Transverse colon (tissue), 4 donors: ENCODE measurements at regions not wholly inside any gene's neighbourhood (a gene's known extent, or its start where the extent isn't known, plus 50 kb on each side); places are given as distances from the start of the nearest gene placed in this dataset.

ENCODE experiments used
- DNase-seq: peaks from one replicate; pipeline ENCODE4 v3.0.0-alpha.2; 2019
- H3K27ac ChIP-seq, 4 donors: fragments of 200-600 bp; sonication (generic); 2 replicates each; pipeline ENCODE4 v1.5.1; 2016 to 2018; ENCODE audit warnings: inconsistent platforms in 4 of 4
- H3K27me3 ChIP-seq: fragments of 200-600 bp; sonication (generic); 2 replicates; pipeline ENCODE4 v1.5.1; 2017; ENCODE audit warnings: inconsistent platforms
- H3K36me3 ChIP-seq, 4 donors: fragments of 200-600 bp; sonication (generic); 2 replicates each; pipeline ENCODE4 v1.5.1; 2017 to 2019; ENCODE audit warnings: inconsistent platforms in 4 of 4
- H3K4me1 ChIP-seq, 4 donors: fragments of 200-600 bp; sonication (generic); 2 replicates each; pipeline ENCODE4 v1.5.1; 2017 to 2020; ENCODE audit warnings: inconsistent platforms in 4 of 4
- H3K4me3 ChIP-seq, 4 donors: fragments of 200-600 bp; sonication (generic); 1 replicate in 1 of 4; 2 replicates in 3 of 4; pipeline versions ENCODE4 v1.5.1 to v1.6.1; 2017 to 2019; ENCODE audit warnings: inconsistent platforms in 4 of 4
- H3K9me3 ChIP-seq, 2 donors: fragments of 200-600 bp; sonication (generic); 2 replicates each; pipeline ENCODE4 v1.5.1; 2017 to 2019; ENCODE audit warnings: inconsistent platforms in 2 of 2
- EP300 ChIP-seq: sonication (generic); formaldehyde crosslinking; IDR thresholded peaks from one replicate; pipeline ENCODE4 v1.6.1; 2017; ENCODE audit warnings: antibody characterized with exemption, low read depth
- POLR2A ChIP-seq: fragments of 450-650 bp; IDR thresholded peaks from one replicate; pipeline ENCODE4 v1.6.1; 2016; ENCODE audit warnings: antibody characterized with exemption, mild to moderate bottlenecking, moderate library complexity
- POLR2AphosphoS5 ChIP-seq, 3 donors: sonication (generic); formaldehyde crosslinking; IDR thresholded peaks; one replicate each; pipeline ENCODE4 v1.6.1; 2016; ENCODE audit warnings: antibody characterized with exemption in 3 of 3
- WGBS, 2 donors: methylation state at CpG; one replicate each; pipeline ENCODE4 v1.1.5; 2018; ENCODE audit warnings: low coverage in 1 of 2; 5-methylcytosine and 5-hydroxymethylcytosine counted together
- in situ Hi-C, 4 donors: fragments of 200-750 bp; cut with MboI; loops; one replicate each; pipeline versions ENCODE4 v1.15.0 to v1.15.1; 2017; ENCODE audit warnings: low sequenced_read_pairs in 3 of 4, low pct_ligation_motif_present in 1 of 4, low pct_unique_long_range_greater_than_20kb in 1 of 4
- intact Hi-C: fragments of 100-400 bp; cut with DNase I; formaldehyde crosslinking; loops from one replicate; pipeline ENCODE4 v1.15.1; 2023; ENCODE audit warnings: low total_unique reads
- TF ChIP-seq, protein P1 (sequence below), 5 experiments: fragments of 200-600 bp in 3 of 5; fragments of 450-650 bp in 2 of 5; sonication (generic) in 3 of 5; IDR thresholded peaks; 1 replicate in 2 of 5; 2 replicates in 3 of 5; pipeline ENCODE4 v1.5.1; 2016 to 2017; ENCODE audit warnings: antibody characterized with exemption in 5 of 5, inconsistent platforms in 3 of 5, mild to moderate bottlenecking in 2 of 5, moderate library complexity in 1 of 5

DNA sequence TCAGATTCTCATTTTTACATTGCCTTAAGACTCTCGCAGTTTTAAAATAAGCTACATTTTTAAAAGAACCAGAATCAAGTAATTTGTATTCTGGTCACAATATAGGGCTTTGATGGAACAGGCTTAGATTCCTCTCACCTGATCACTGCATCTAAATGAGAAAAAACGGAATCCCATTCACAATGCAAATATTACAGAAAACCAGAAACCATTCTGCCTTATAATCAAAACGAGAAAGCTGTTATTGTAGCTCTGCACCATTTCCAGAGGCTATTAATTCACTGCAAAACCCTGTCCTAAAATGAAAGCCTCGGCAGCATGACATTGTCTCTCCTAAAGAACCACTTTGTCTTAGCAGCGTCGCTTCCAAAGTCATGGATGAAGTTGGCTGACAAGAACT lies 116.1 kb upstream of the ZNF366 start:
- WGBS, 2 donors: 80% methylated on average over 6 of the region's 6 CpGs; no CpG with 5 or more reads in 1 of the 2 donors
- DNase-seq: no peak
- no peak overlapping the region for H3K4me3 ChIP-seq
- H3K27me3 ChIP-seq: no peaks in the 10 kb centered on the region
- no peak for TF ChIP-seq EP300
- TF ChIP-seq, protein P1, sequence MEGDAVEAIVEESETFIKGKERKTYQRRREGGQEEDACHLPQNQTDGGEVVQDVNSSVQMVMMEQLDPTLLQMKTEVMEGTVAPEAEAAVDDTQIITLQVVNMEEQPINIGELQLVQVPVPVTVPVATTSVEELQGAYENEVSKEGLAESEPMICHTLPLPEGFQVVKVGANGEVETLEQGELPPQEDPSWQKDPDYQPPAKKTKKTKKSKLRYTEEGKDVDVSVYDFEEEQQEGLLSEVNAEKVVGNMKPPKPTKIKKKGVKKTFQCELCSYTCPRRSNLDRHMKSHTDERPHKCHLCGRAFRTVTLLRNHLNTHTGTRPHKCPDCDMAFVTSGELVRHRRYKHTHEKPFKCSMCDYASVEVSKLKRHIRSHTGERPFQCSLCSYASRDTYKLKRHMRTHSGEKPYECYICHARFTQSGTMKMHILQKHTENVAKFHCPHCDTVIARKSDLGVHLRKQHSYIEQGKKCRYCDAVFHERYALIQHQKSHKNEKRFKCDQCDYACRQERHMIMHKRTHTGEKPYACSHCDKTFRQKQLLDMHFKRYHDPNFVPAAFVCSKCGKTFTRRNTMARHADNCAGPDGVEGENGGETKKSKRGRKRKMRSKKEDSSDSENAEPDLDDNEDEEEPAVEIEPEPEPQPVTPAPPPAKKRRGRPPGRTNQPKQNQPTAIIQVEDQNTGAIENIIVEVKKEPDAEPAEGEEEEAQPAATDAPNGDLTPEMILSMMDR (IDR thresholded peaks at IDR 0.05): no peak
- no peak for TF ChIP-seq POLR2AphosphoS5 (IDR thresholded peaks at IDR 0.05)
- TF ChIP-seq POLR2A: no peak
- in situ Hi-C loops (loop anchor here in 2 of 4 donors (25.0 kb wide), 2 partner anchors 189 to 214 kb away; partner anchors contain the start of gene TNPO1 (in 1 of the 2)), intact Hi-C loops (no loop called here)
- peak overlapping the region in 1 of 4 donors; percentile 54 for H3K27ac ChIP-seq
- H3K36me3 ChIP-seq: no peaks in the 10 kb centered on the region
- H3K4me1 ChIP-seq: peaks cover 0 to 13% (median 0%) of the 10 kb centered on the region in 4 donors
- H3K9me3 ChIP-seq: no peaks in the 10 kb centered on the region

DNA sequence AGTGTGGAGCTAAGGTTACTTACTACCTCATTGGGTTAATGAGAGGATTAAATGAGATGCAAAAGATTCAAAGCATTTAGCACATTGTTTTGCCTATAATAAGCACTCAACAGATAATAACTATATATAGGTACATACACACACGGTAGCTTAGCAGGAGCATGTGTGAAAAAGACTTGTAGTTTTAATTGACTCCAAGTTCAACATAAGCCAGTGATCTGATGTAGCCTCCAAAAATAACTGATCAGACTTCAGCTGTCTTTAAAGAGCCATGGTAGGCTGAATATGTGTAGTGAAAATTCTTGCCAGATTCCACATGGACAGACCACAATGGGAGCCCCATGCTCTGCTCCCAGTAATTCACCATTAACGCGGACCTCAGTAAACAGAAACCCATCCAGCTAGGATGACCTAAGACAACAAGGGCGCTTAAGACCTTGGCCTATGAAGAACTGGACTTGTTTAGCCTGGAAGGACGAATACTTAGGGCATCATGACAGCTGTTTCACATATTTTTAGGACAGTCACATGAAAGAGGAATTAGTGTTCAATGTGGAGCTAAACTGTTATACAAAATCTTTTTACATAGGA lies 115.1 kb upstream of the ZNF366 start:
- no peak for DNase-seq
- Histone ChIP-seq H3K4me3 (no peak overlapping the region), H3K36me3 (no peaks in the 10 kb centered on the region), H3K4me1 (peaks cover 0 to 13% (median 0%) of the 10 kb centered on the region in 4 donors), H3K9me3 (no peaks in the 10 kb centered on the region), H3K27me3 (no peaks in the 10 kb centered on the region), H3K27ac (no peak overlapping the region)
- TF ChIP-seq POLR2A: no peak
- TF ChIP-seq, protein P1 (IDR thresholded peaks at IDR 0.05): no peak
- no peak for TF ChIP-seq POLR2AphosphoS5 (IDR thresholded peaks at IDR 0.05)
- TF ChIP-seq EP300: no peak
- WGBS, 2 donors: 70 to 81% methylated on average over 5 of the region's 5 CpGs
- intact Hi-C loops (no loop called here), in situ Hi-C loops (loop anchor here in 2 of 4 donors (25.0 kb wide), 2 partner anchors 190 to 215 kb away; partner anchors contain the start of gene TNPO1 (in 1 of the 2))

DNA sequence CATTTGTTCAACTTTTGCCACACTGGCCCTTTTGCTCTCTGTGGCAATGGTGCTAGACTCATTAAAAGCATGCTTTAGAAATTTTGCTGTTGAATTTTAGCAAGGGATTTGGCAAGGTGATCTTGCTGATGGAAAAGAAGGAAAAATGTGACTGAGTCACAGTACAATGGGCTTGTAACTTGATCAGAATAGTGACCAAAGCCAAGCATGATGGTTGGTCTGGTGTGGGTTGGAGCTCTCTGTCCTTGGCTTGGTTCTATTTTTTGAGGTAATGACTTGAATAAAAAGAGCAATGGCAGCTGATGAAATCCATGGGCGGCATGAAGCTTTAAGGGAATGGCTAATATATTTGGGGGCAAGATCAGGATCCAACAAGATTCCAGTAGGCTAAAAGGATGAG lies 114.4 kb upstream of the ZNF366 start:
- TF ChIP-seq POLR2AphosphoS5 (IDR thresholded peaks at IDR 0.05) (no peak), EP300 (no peak), POLR2A (no peak)
- TF ChIP-seq, protein P1 (IDR thresholded peaks at IDR 0.05): no peak
- WGBS, 2 donors: 78 to 95% methylated on average over 1 of the region's 1 CpG
- Histone ChIP-seq H3K36me3 (no peaks in the 10 kb centered on the region), H3K27ac (no peak overlapping the region), H3K4me1 (peaks cover 0 to 13% (median 0%) of the 10 kb centered on the region in 4 donors), H3K4me3 (no peak overlapping the region), H3K9me3 (no peaks in the 10 kb centered on the region), H3K27me3 (no peaks in the 10 kb centered on the region)
- intact Hi-C loops: no loop called here
- DNase-seq: no peak
- in situ Hi-C loops: loop anchor here in 2 of 4 donors (25.0 kb wide), 2 partner anchors 191 to 216 kb away; partner anchors contain the start of gene TNPO1 (in 1 of the 2)

DNA sequence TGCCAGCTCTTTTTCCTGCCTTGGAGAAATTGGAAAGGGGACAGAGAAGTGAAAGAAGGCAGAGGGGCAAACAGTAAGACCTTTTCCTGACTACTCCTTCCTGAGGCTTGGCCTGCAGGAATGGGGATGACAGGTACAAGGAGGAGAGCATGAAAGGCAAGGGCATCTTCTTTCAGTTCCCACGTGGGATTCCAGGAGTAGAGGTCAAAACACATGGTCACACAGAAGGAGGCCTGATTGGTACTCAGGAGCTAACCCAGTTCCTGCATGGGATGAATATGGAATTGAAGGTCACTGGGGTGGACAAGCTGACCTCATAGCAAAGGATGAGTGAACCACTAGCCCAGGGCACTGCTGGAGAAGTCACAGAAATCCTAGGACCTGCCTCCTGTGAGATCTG lies 112.5 kb upstream of the ZNF366 start:
- no peaks in the 10 kb centered on the region for H3K9me3 ChIP-seq
- H3K4me1 ChIP-seq: peaks cover 0 to 13% (median 0%) of the 10 kb centered on the region in 4 donors
- in situ Hi-C loops: loop anchor here (10.0 to 25.0 kb wide), 3 partner anchors 193 to 218 kb away; partner anchors contain the start of gene TNPO1 (in 3 of the 4)
- H3K36me3 ChIP-seq: no peaks in the 10 kb centered on the region
- no peak overlapping the region for H3K27ac ChIP-seq
- WGBS, 2 donors: 84 to 100% methylated on average over 1 of the region's 1 CpG
- no peaks in the 10 kb centered on the region for H3K27me3 ChIP-seq
- DNase-seq: no peak
- no peak for TF ChIP-seq POLR2AphosphoS5 (IDR thresholded peaks at IDR 0.05)
- TF ChIP-seq, protein P1 (IDR thresholded peaks at IDR 0.05): no peak
- TF ChIP-seq POLR2A: no peak
- TF ChIP-seq EP300: no peak
- intact Hi-C loops: no loop called here
- no peak overlapping the region for H3K4me3 ChIP-seq
